Upper lobe of left lung (tissue), 6 donors: ENCODE measurements at regions not wholly inside any gene's neighbourhood (a gene's known extent, or its start where the extent isn't known, plus 50 kb on each side); places are given as distances from the start of the nearest gene placed in this dataset.
A peak's percentile ranks its signal among the peaks of the same experiment; 100 is the strongest.

Experiments
- ATAC-seq, 2 donors: fragments of 200-7000 bp; cut with Tn5 transposase; one replicate each; pipeline ENCODE4 v1.9.1; 2022; ENCODE audit warnings: mild to moderate bottlenecking in 2 of 2, moderate library complexity in 2 of 2; ENCODE audit not compliant: low FRiP score in 2 of 2
- DNase-seq, 2 donors: peaks; one replicate each; pipeline ENCODE4 v3.0.0-alpha.2; 2019 to 2020
- H3K27ac ChIP-seq, 4 donors: fragments of 200-600 bp; sonication (generic); one replicate each; pipeline ENCODE4 v1.5.1; 2016 to 2019
- H3K27me3 ChIP-seq, 4 donors: fragments of 200-600 bp; sonication (generic); one replicate each; pipeline ENCODE4 v1.5.1; 2017 to 2019
- H3K36me3 ChIP-seq, 4 donors: fragments of 200-600 bp; sonication (generic); one replicate each; pipeline ENCODE4 v1.5.1; 2016 to 2019
- H3K4me1 ChIP-seq, 4 donors: fragments of 200-600 bp; sonication (generic); one replicate each; pipeline ENCODE4 v1.5.1; 2018 to 2019
- H3K4me3 ChIP-seq, 4 donors: fragments of 200-600 bp; sonication (generic); one replicate each; pipeline ENCODE4 v1.5.1; 2017 to 2019; ENCODE audit warnings: mild to moderate bottlenecking in 2 of 4, moderate library complexity in 1 of 4
- H3K9me3 ChIP-seq, 4 donors: fragments of 200-600 bp; sonication (generic); one replicate each; pipeline ENCODE4 v1.5.1; 2018 to 2019
- EP300 ChIP-seq, 4 donors: sonication (generic); formaldehyde crosslinking; IDR thresholded peaks; one replicate each; pipeline ENCODE4 v1.5.1; 2017; ENCODE audit warnings: antibody characterized with exemption in 4 of 4, control low read depth in 2 of 4
- POLR2A ChIP-seq, 4 donors: fragments of 450-650 bp; IDR thresholded peaks; one replicate each; pipeline ENCODE4 v1.5.1; 2016 to 2017; ENCODE audit warnings: antibody characterized with exemption in 4 of 4, mild to moderate bottlenecking in 2 of 4
- POLR2AphosphoS5 ChIP-seq, 2 donors: sonication (generic); formaldehyde crosslinking; IDR thresholded peaks; one replicate each; pipeline ENCODE4 v1.5.1; 2017; ENCODE audit warnings: antibody characterized with exemption in 2 of 2
- WGBS, 2 donors: methylation state at CpG; one replicate each; pipeline ENCODE4 v1.1.5; 2017 to 2018; 5-methylcytosine and 5-hydroxymethylcytosine counted together
- TF ChIP-seq, protein P1 (sequence below), 6 experiments: fragments of 450-650 bp in 4 of 6; fragments of 200-600 bp in 2 of 6; sonication (generic) in 2 of 6; IDR thresholded peaks; one replicate each; pipeline ENCODE4 v1.5.1; 2016 to 2019; ENCODE audit warnings: antibody characterized with exemption in 6 of 6
- donor health status: DM: no; HTN: no; CAD: no; lungs with moderate emphysema.
- donor health status: DM: no; HTN: yes; CAD: no; lungs with severe emphysema.

DNA sequence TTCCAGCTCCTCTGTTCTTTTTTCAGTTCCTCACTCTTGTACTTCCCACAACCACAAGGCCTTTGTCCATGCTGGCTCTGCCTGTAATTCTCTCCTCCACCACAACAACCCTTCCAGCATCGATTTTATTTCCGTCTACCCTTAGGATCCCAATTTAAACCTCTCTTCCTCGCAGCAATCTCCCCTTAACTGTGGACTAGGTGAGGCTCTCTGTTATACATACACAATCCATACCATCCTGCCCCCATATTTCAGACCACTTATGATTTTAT is 90.4 kb upstream of the ZC3H11B start:
- Histone ChIP-seq H3K9me3 (no peaks in the 10 kb centered on the region), H3K4me3 (no peak overlapping the region), H3K27me3 (no peaks in the 10 kb centered on the region), H3K36me3 (no peaks in the 10 kb centered on the region), H3K27ac (no peak overlapping the region), H3K4me1 (no peaks in the 10 kb centered on the region)
- DNase-seq (no peak), ATAC-seq (no peak)
- TF ChIP-seq EP300 (IDR thresholded peaks at IDR 0.05), result no peak
- TF ChIP-seq POLR2A (IDR thresholded peaks at IDR 0.05), result no peak
- no peak for TF ChIP-seq POLR2AphosphoS5 (IDR thresholded peaks at IDR 0.05)
- TF ChIP-seq, protein P1, sequence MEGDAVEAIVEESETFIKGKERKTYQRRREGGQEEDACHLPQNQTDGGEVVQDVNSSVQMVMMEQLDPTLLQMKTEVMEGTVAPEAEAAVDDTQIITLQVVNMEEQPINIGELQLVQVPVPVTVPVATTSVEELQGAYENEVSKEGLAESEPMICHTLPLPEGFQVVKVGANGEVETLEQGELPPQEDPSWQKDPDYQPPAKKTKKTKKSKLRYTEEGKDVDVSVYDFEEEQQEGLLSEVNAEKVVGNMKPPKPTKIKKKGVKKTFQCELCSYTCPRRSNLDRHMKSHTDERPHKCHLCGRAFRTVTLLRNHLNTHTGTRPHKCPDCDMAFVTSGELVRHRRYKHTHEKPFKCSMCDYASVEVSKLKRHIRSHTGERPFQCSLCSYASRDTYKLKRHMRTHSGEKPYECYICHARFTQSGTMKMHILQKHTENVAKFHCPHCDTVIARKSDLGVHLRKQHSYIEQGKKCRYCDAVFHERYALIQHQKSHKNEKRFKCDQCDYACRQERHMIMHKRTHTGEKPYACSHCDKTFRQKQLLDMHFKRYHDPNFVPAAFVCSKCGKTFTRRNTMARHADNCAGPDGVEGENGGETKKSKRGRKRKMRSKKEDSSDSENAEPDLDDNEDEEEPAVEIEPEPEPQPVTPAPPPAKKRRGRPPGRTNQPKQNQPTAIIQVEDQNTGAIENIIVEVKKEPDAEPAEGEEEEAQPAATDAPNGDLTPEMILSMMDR (IDR thresholded peaks at IDR 0.05), result no peak
- WGBS, 2 donors, result 88 to 93% methylated on average over 3 of the region's 3 CpGs

DNA sequence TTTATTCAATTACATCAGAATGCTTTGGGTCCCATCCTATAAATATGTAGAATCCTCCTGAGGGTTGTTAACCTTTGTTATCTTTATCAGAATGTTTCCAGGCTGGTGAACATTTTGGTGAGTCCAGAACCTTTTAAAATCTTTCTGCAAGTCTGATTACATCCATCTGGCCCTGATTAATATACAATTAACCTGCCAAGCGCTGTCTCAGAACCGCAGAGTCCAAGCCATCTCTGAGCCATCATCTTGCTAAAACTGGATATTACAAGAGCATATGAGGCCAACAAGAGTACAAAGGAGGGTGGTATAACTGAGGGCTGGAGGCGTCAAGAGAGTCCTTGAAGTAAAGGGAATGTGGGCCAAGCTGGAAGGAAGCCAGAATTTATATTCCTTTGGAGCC is 88.6 kb upstream of the ZC3H11B start:
- peak in 1 of 2 donors; percentile 59 for ATAC-seq
- Histone ChIP-seq H3K4me1 (no peaks in the 10 kb centered on the region), H3K4me3 (no peak overlapping the region), H3K36me3 (no peaks in the 10 kb centered on the region), H3K9me3 (no peaks in the 10 kb centered on the region), H3K27me3 (no peaks in the 10 kb centered on the region), H3K27ac (no peak overlapping the region)
- TF ChIP-seq EP300 (IDR thresholded peaks at IDR 0.05), result no peak
- TF ChIP-seq, protein P1 (IDR thresholded peaks at IDR 0.05), result no peak
- no peak for TF ChIP-seq POLR2AphosphoS5 (IDR thresholded peaks at IDR 0.05)
- no peak for DNase-seq
- 63 to 72% methylated on average over 3 of the region's 3 CpGs for WGBS, 2 donors

DNA sequence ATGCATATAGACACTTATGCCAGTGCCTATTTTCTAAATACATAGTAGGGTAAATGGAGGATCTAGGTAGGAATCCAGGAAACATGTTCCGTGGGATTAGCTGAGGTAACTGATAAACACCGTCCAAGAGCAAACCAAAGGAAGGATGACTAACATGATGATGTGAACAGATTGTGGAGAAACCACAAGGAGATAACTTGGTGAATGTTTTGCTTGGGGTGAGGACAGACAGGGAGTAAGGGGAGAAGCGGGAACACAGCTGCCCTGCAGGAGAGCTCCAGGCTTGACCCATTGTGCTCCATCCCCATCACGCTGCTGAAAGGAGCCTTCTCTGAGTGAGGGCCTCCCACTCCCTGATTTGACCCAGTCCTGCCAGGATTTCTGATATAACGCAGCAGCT is 87.0 kb upstream of the ZC3H11B start:
- 89 to 91% methylated on average over 5 of the region's 5 CpGs for WGBS, 2 donors
- ATAC-seq, result peak in 1 of 2 donors; percentile 64
- H3K27ac ChIP-seq, result no peak overlapping the region

DNA sequence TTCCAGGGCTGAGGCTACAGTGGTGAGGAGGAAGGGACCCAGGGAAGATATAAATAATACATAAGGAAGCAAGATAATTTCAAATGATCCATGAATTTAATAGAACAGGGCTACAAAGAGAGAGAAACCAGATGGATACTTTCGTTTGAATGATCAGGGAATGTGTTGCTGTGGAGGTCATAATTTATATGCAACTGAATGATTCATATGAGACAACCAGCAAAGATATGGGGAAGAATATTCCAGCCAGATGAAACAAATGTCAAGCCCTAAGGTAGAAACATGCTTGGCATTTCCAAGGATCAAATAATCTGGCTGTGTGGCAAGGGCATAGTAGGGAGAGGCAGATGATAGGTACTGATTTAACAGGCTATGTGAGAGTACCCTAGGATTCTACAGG is 84.8 kb upstream of the ZC3H11B start:
- Histone ChIP-seq H3K9me3 (no peaks in the 10 kb centered on the region), H3K4me3 (no peak overlapping the region), H3K27ac (no peak overlapping the region), H3K27me3 (no peaks in the 10 kb centered on the region), H3K36me3 (no peaks in the 10 kb centered on the region), H3K4me1 (no peaks in the 10 kb centered on the region)
- TF ChIP-seq POLR2AphosphoS5 (IDR thresholded peaks at IDR 0.05), result no peak
- TF ChIP-seq, protein P1 (IDR thresholded peaks at IDR 0.05), result no peak
- TF ChIP-seq POLR2A (IDR thresholded peaks at IDR 0.05), result no peak
- TF ChIP-seq EP300 (IDR thresholded peaks at IDR 0.05), result no peak
- WGBS, 2 donors, result 86 to 88% methylated on average over 1 of the region's 1 CpG
- no peak for ATAC-seq
- DNase-seq, result no peak

More for the DNA sequence above, 87.0 kb upstream of the ZC3H11B start:
- no peaks in the 10 kb centered on the region for H3K9me3 ChIP-seq
- H3K4me3 ChIP-seq, result no peak overlapping the region
- TF ChIP-seq, protein P1 (IDR thresholded peaks at IDR 0.05), result no peak
- TF ChIP-seq EP300 (IDR thresholded peaks at IDR 0.05), result no peak
- no peak for TF ChIP-seq POLR2A (IDR thresholded peaks at IDR 0.05)
- TF ChIP-seq POLR2AphosphoS5 (IDR thresholded peaks at IDR 0.05), result no peak
- H3K27me3 ChIP-seq, result no peaks in the 10 kb centered on the region
- H3K36me3 ChIP-seq, result no peaks in the 10 kb centered on the region
- H3K4me1 ChIP-seq, result no peaks in the 10 kb centered on the region
- DNase-seq, result no peak

DNA sequence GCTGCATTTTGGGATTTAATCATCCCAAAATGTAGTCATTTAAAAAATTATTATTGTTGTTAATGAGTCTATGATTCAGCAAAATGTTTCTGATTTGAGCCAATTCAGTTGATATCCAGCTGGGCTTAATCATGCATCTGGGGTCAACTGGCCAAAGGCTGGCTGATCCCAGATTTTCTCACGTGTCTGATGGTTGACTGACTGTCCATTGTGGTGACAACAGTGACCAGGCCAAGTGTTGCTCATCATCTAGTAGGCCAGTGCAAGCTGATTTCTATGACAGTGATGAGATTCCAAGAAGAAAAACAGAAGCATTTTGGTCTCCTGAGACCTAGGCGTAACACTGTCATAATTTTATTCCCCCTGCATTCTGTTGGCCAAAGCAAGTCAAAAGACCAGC is 80.1 kb upstream of the ZC3H11B start:
- ATAC-seq, result no peak
- 73 to 80% methylated on average over 2 of the region's 2 CpGs for WGBS, 2 donors
- H3K27ac ChIP-seq, result no peak overlapping the region
- no peak for DNase-seq
- H3K4me1 ChIP-seq, result peaks cover 0 to 3% (median 0%) of the 10 kb centered on the region in 4 donors
- H3K27me3 ChIP-seq, result no peaks in the 10 kb centered on the region
- H3K9me3 ChIP-seq, result no peaks in the 10 kb centered on the region
- TF ChIP-seq POLR2AphosphoS5 (IDR thresholded peaks at IDR 0.05) (no peak), EP300 (IDR thresholded peaks at IDR 0.05) (no peak), POLR2A (IDR thresholded peaks at IDR 0.05) (no peak)
- TF ChIP-seq, protein P1 (IDR thresholded peaks at IDR 0.05), result no peak
- H3K4me3 ChIP-seq, result no peak overlapping the region
- H3K36me3 ChIP-seq, result no peaks in the 10 kb centered on the region
